ENCODE measurements at regions not wholly inside any gene's neighbourhood (a gene's known extent, or its start where the extent isn't known, plus 50 kb on each side); places are given as distances from the start of the nearest gene placed in this dataset.

- DNase-seq: no peak
These were observed 78.6 kb upstream of the MTNR1B start for GRCh38 chr11:92890846-92891245.

- no peak for DNase-seq
These were observed 76.4 kb upstream of the MTNR1B start for GRCh38 chr11:92892802-92893684.

- no peak for DNase-seq
These were observed 75.3 kb upstream of the MTNR1B start for GRCh38 chr11:92894197-92894596.

- no peak for DNase-seq
These were observed 72.0 kb upstream of the MTNR1B start for GRCh38 chr11:92897487-92897886.

GRCh38 chr11:92902417-92902816 is 67.0 kb upstream of the MTNR1B start:
- DNase-seq: no peak

- no peak for DNase-seq
These were observed 61.8 kb upstream of the MTNR1B start for GRCh38 chr11:92907671-92908070.

GRCh38 chr11:92909214-92909613 is 60.2 kb upstream of the MTNR1B start:
- DNase-seq: no peak

- no peak for DNase-seq
These were observed 58.0 kb upstream of the MTNR1B start for GRCh38 chr11:92911478-92911877.

GRCh38 chr11:92915551-92915950 is 53.9 kb upstream of the MTNR1B start:
- no peak for DNase-seq

- no peak for DNase-seq
These were observed 53.2 kb upstream of the MTNR1B start for GRCh38 chr11:92916299-92916698.

- no peak for DNase-seq
These were observed 51.5 kb upstream of the MTNR1B start for GRCh38 chr11:92917927-92918326.

- DNase-seq: no peak
These were observed 50.4 kb upstream of the MTNR1B start for GRCh38 chr11:92919048-92919447.

Data from stimulated activated CD4-positive, alpha-beta T cell treated with anti-CD3 and anti-CD28 coated beads, Interleukin-2, amount 100 ng/mL, for 48 hours (primary cell).